Left lung (tissue), 4 donors: ENCODE measurements at regions not wholly inside any gene's neighbourhood (a gene's known extent, or its start where the extent isn't known, plus 50 kb on each side); places are given as distances from the start of the nearest gene placed in this dataset.

ENCODE experiments used
- ATAC-seq: fragments of 200-7000 bp; cut with Tn5 transposase; one replicate; pipeline ENCODE4 v1.9.1; 2020; ENCODE audit warnings: moderate library complexity
- DNase-seq, 4 donors: peaks; one replicate each; pipeline ENCODE4 v3.0.0-alpha.2; 2013 to 2020
- H3K27ac ChIP-seq, 2 donors: fragments of 200-600 bp; sonication (generic) in 1 of 2; one replicate each; pipeline versions ENCODE4 v1.5.0 to v1.8.0; 2020 to 2021
- H3K27me3 ChIP-seq, 2 donors: fragments of 200-600 bp; sonication (generic) in 1 of 2; one replicate each; pipeline versions ENCODE4 v1.5.0 to v1.8.0; 2020 to 2021
- H3K36me3 ChIP-seq, 2 donors: fragments of 200-600 bp; sonication (generic) in 1 of 2; one replicate each; pipeline versions ENCODE4 v1.5.0 to v1.8.0; 2020 to 2021
- H3K4me1 ChIP-seq, 2 donors: fragments of 200-600 bp; one replicate each; pipeline ENCODE4 v1.8.0; 2021
- H3K4me3 ChIP-seq, 2 donors: fragments of 200-600 bp; sonication (generic) in 1 of 2; one replicate each; pipeline versions ENCODE4 v1.5.0 to v1.8.0; 2020 to 2021; ENCODE audit warnings: mild to moderate bottlenecking in 1 of 2
- H3K9me3 ChIP-seq, 2 donors: fragments of 200-600 bp; sonication (generic) in 1 of 2; one replicate each; pipeline versions ENCODE4 v1.5.0 to v1.8.0; 2020 to 2021
- CTCF ChIP-seq, 2 donors: fragments of 200-600 bp; sonication (generic) in 1 of 2; IDR thresholded peaks; one replicate each; pipeline versions ENCODE4 v1.5.0 to v1.8.0; 2021; ENCODE audit warnings: antibody characterized with exemption in 2 of 2
- intact Hi-C, 2 donors: fragments of 100-400 bp; cut with DNase I; formaldehyde crosslinking; loops; one replicate each; pipeline versions ENCODE4 v1.11.2 to v1.14.2; 2022
- donor health status: DM: no; HTN: yes; CAD: no.
- donor health status: DM: no; HTN: no; CAD: no.

GRCh38 chr16:7077636-7078035, 255.0 kb upstream of the RBFOX1 start:
- H3K27ac ChIP-seq, result no peak overlapping the region
- H3K36me3 ChIP-seq, result no peaks in the 10 kb centered on the region
- intact Hi-C loops, result no loop called here
- DNase-seq (peak in 2 of 4 donors; percentile 64 to 72), ATAC-seq (no peak)
- peaks cover 0 to 5% of the 10 kb centered on the region in 2 donors for H3K9me3 ChIP-seq
- TF ChIP-seq CTCF (IDR thresholded peaks at IDR 0.05), result no peak
- no peak overlapping the region for H3K4me3 ChIP-seq
- H3K4me1 ChIP-seq, result no peaks in the 10 kb centered on the region
- H3K27me3 ChIP-seq, result no peaks in the 10 kb centered on the region

GRCh38 chr16:7074715-7075114, 257.9 kb upstream of the RBFOX1 start:
- intact Hi-C loops, result no loop called here

GRCh38 chr16:7057458-7057857, 275.2 kb upstream of the RBFOX1 start:
- Histone ChIP-seq H3K4me3 (no peak overlapping the region), H3K27ac (no peak overlapping the region), H3K4me1 (no peaks in the 10 kb centered on the region), H3K27me3 (no peaks in the 10 kb centered on the region), H3K9me3 (no peaks in the 10 kb centered on the region), H3K36me3 (no peaks in the 10 kb centered on the region)
- intact Hi-C loops, result no loop called here
- DNase-seq (no peak), ATAC-seq (no peak)
- no peak for TF ChIP-seq CTCF (IDR thresholded peaks at IDR 0.05)

More at GRCh38 chr16:7074715-7075114, 257.9 kb upstream of the RBFOX1 start:
- H3K4me3 ChIP-seq, result no peak overlapping the region
- no peaks in the 10 kb centered on the region for H3K4me1 ChIP-seq
- ATAC-seq, result no peak
- H3K27ac ChIP-seq, result no peak overlapping the region
- no peaks in the 10 kb centered on the region for H3K36me3 ChIP-seq
- DNase-seq, result no peak
- H3K27me3 ChIP-seq, result peaks cover 0 to 5% of the 10 kb centered on the region in 2 donors
- TF ChIP-seq CTCF (IDR thresholded peaks at IDR 0.05), result no peak
- peaks cover 0 to 5% of the 10 kb centered on the region in 2 donors for H3K9me3 ChIP-seq

GRCh38 chr16:7055443-7055842, 277.2 kb upstream of the RBFOX1 start:
- H3K9me3 ChIP-seq, result no peaks in the 10 kb centered on the region
- H3K4me3 ChIP-seq, result no peak overlapping the region
- ATAC-seq (no peak), DNase-seq (no peak)
- no peak for TF ChIP-seq CTCF (IDR thresholded peaks at IDR 0.05)
- intact Hi-C loops, result no loop called here
- H3K4me1 ChIP-seq, result no peaks in the 10 kb centered on the region
- H3K27me3 ChIP-seq, result no peaks in the 10 kb centered on the region
- H3K36me3 ChIP-seq, result no peaks in the 10 kb centered on the region
- no peak overlapping the region for H3K27ac ChIP-seq

DNA sequence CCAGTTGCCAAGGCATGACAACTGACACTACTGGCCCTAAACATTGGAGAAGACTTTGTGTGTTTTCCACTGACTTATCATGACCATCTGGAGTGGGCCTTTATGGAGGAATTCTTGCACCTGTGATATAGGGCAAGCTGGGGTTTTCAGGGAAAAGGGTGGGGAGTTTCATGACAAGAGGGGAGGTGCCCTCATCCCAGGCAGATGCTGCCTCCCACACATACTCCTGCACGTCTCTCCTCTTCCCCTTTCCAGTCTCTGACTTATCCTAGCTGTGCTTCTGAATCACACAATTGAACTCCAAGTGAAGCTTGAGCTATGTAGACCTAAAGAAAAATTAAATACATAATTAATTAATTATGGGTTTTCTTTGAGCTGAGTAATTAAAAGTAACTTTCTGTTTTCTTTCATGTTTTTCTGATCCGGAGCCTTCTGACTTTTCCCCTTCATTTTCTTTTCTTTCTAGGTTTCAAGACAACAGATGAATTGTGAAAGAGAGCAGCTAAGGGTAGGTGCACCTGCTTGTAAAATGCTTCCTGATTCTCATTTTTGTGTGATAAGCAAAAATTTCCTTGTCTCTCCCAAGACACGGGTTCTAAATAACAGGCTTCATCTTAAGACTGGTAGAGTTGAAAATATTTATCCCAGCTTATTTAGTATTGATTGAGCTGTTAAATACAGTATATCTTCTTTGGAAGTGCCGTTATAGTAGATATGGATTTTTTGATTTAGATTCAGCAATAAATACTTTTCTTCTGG, 280.9 kb upstream of the RBFOX1 start:
- no peak for ATAC-seq
- H3K4me3 ChIP-seq, result no peak overlapping the region
- no peaks in the 10 kb centered on the region for H3K4me1 ChIP-seq
- no peaks in the 10 kb centered on the region for H3K27me3 ChIP-seq
- H3K36me3 ChIP-seq, result no peaks in the 10 kb centered on the region
- no peak for TF ChIP-seq CTCF (IDR thresholded peaks at IDR 0.05)
- H3K27ac ChIP-seq, result no peak overlapping the region
- no peaks in the 10 kb centered on the region for H3K9me3 ChIP-seq
- DNase-seq, result no peak
- intact Hi-C loops, result no loop called here
